ENCODE measurements at regions not wholly inside any gene's neighbourhood (a gene's known extent, or its start where the extent isn't known, plus 50 kb on each side); places are given as distances from the start of the nearest gene placed in this dataset.

DNA sequence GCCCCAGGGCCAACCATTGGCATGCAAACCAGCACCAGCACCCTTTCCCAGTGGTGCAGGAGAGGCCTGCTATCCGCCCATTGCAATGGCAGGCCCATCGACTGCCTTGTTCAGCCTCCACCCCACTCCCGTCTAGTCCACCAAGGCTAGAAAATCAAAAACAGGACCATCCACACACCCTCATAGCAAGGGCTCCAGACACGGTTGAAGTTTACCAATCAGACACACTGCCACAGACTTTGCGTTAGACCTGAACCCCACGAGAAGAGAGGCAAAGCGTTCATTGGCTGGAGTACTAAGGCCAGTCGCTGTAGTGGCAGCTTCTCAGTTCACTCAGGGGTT lies 95.3 kb upstream of the TEX51 start:
- TF ChIP-seq POLR2A (IDR thresholded peaks at IDR 0.05) = no peak
- TF ChIP-seq, protein P1, sequence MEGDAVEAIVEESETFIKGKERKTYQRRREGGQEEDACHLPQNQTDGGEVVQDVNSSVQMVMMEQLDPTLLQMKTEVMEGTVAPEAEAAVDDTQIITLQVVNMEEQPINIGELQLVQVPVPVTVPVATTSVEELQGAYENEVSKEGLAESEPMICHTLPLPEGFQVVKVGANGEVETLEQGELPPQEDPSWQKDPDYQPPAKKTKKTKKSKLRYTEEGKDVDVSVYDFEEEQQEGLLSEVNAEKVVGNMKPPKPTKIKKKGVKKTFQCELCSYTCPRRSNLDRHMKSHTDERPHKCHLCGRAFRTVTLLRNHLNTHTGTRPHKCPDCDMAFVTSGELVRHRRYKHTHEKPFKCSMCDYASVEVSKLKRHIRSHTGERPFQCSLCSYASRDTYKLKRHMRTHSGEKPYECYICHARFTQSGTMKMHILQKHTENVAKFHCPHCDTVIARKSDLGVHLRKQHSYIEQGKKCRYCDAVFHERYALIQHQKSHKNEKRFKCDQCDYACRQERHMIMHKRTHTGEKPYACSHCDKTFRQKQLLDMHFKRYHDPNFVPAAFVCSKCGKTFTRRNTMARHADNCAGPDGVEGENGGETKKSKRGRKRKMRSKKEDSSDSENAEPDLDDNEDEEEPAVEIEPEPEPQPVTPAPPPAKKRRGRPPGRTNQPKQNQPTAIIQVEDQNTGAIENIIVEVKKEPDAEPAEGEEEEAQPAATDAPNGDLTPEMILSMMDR (IDR thresholded peaks at IDR 0.05) = no peak

Measured in body of pancreas (tissue), 4 donors.